H9 (cell line): ENCODE measurements at regions not wholly inside any gene's neighbourhood (a gene's known extent, or its start where the extent isn't known, plus 50 kb on each side); places are given as distances from the start of the nearest gene placed in this dataset.

Experiments used
- DNase-seq: peaks from one replicate; pipeline ENCODE4 v3.0.0-alpha.2; 2017
- H2AFZ ChIP-seq: one replicate; pipeline ENCODE4 v1.6.1; 2013; ENCODE audit warnings: mild to moderate bottlenecking, low read length, control low read depth, moderate library complexity
- H2AK5ac ChIP-seq: 2 replicates; pipeline ENCODE4 v1.6.1; 2013; ENCODE audit warnings: low read length, control low read depth, mixed read lengths; ENCODE audit not compliant: insufficient read length
- H2BK120ac ChIP-seq: one replicate; pipeline ENCODE4 v1.6.1; 2013; ENCODE audit warnings: low read depth, mild to moderate bottlenecking, low read length, control low read depth, inconsistent platforms; ENCODE audit not compliant: poor library complexity, severe bottlenecking
- H2BK12ac ChIP-seq: 2 replicates; pipeline ENCODE4 v1.6.1; 2013; ENCODE audit warnings: low read length, control low read depth, mixed read lengths, low read depth; ENCODE audit not compliant: insufficient read length
- H2BK15ac ChIP-seq: 2 replicates; pipeline ENCODE4 v1.6.1; 2013; ENCODE audit warnings: low read depth, low read length, control low read depth
- H2BK20ac ChIP-seq: one replicate; pipeline ENCODE4 v1.6.1; 2013; ENCODE audit warnings: low read depth, mild to moderate bottlenecking, low read length, control low read depth, inconsistent platforms; ENCODE audit not compliant: poor library complexity, severe bottlenecking
- H2BK5ac ChIP-seq: 2 replicates; pipeline ENCODE4 v1.6.1; 2013; ENCODE audit warnings: low read length, control low read depth, mixed read lengths; ENCODE audit not compliant: insufficient read length
- H3K14ac ChIP-seq: 2 replicates; pipeline ENCODE4 v1.6.1; 2013; ENCODE audit warnings: low read length, control low read depth; ENCODE audit not compliant: insufficient read depth
- H3K18ac ChIP-seq: 2 replicates; pipeline ENCODE4 v1.6.1; 2013; ENCODE audit warnings: low read depth, mild to moderate bottlenecking, mixed read lengths, low read length, control low read depth; ENCODE audit not compliant: insufficient read length
- H3K23ac ChIP-seq: 2 replicates; pipeline ENCODE4 v1.6.1; 2013; ENCODE audit warnings: low read length, control low read depth, mixed read lengths, low read depth; ENCODE audit not compliant: insufficient read length
- H3K23me2 ChIP-seq: 2 replicates; pipeline ENCODE4 v1.6.1; 2013; ENCODE audit warnings: low read depth, mild to moderate bottlenecking, mixed read lengths, low read length, control low read depth; ENCODE audit not compliant: insufficient read length, poor library complexity, severe bottlenecking
- H3K27ac ChIP-seq: 2 replicates; pipeline ENCODE4 v1.5.1; 2013; ENCODE audit warnings: low read length, control low read depth, mixed read lengths, low read depth; ENCODE audit not compliant: insufficient read length
- H3K27me3 ChIP-seq: 2 replicates; pipeline ENCODE4 v1.6.1; 2013; ENCODE audit warnings: low read length, control low read depth, inconsistent platforms; ENCODE audit not compliant: insufficient read depth
- H3K4ac ChIP-seq: 2 replicates; pipeline ENCODE4 v1.6.1; 2013; ENCODE audit warnings: low read depth, mild to moderate bottlenecking, control low read depth, inconsistent platforms, low read length, moderate library complexity
- H3K4me1 ChIP-seq: 2 replicates; pipeline ENCODE4 v1.6.1; 2013; ENCODE audit warnings: low read length, control low read depth, inconsistent platforms; ENCODE audit not compliant: insufficient read depth
- H3K4me2 ChIP-seq: 2 replicates; pipeline ENCODE4 v1.6.1; 2013; ENCODE audit warnings: low read length, control low read depth, mixed read lengths; ENCODE audit not compliant: insufficient read length, insufficient read depth
- H3K56ac ChIP-seq: 2 replicates; pipeline ENCODE4 v1.6.1; 2013; ENCODE audit warnings: low read depth, mild to moderate bottlenecking, mixed read lengths, low read length, control low read depth; ENCODE audit not compliant: insufficient read length
- H3K79me1 ChIP-seq: 2 replicates; pipeline ENCODE4 v1.6.1; 2013; ENCODE audit warnings: low read depth, mild to moderate bottlenecking, moderate library complexity, low read length, control low read depth, inconsistent platforms; ENCODE audit not compliant: insufficient read depth, poor library complexity, severe bottlenecking
- H3K79me2 ChIP-seq: 2 replicates; pipeline ENCODE4 v1.6.1; 2013; ENCODE audit warnings: low read length, control low read depth, inconsistent platforms; ENCODE audit not compliant: insufficient read depth
- H3K9ac ChIP-seq: 2 replicates; pipeline ENCODE4 v1.6.1; 2013; ENCODE audit warnings: low read length, control low read depth, mixed read lengths; ENCODE audit not compliant: insufficient read length; ENCODE audit errors: extremely low read depth
- H3K9me3 ChIP-seq: one replicate; pipeline ENCODE4 v1.6.1; 2013; ENCODE audit warnings: low read depth, low read length, inconsistent platforms; ENCODE audit not compliant: control insufficient read depth
- H3T11ph ChIP-seq: one replicate; pipeline ENCODE4 v1.6.1; 2013; ENCODE audit warnings: mild to moderate bottlenecking, low read length, control low read depth, inconsistent platforms
- H4K20me1 ChIP-seq: one replicate; pipeline ENCODE4 v1.6.1; 2013; ENCODE audit not compliant: control insufficient read depth, insufficient read length, insufficient read depth
- H4K5ac ChIP-seq: 2 replicates; pipeline ENCODE4 v1.6.1; 2013; ENCODE audit warnings: low read depth, mild to moderate bottlenecking, mixed read lengths, low read length, control low read depth; ENCODE audit not compliant: insufficient read length
- H4K8ac ChIP-seq: replicated peaks from 2 replicates; pipeline ENCODE4 v1.6.1; 2013; ENCODE audit warnings: low read length, control low read depth, mixed read lengths, low read depth; ENCODE audit not compliant: insufficient read length
- H4K91ac ChIP-seq: 2 replicates; pipeline ENCODE4 v1.6.1; 2013; ENCODE audit warnings: low read depth, mild to moderate bottlenecking, moderate library complexity, mixed read lengths, low read length, control low read depth; ENCODE audit not compliant: insufficient read length
- H3K27ac Mint-ChIP-seq, 3 experiments: 2 replicates in 2 of 3; 3 replicates in 1 of 3; pipeline ENCODE4 v1.8.0; 2020 to 2021; ENCODE audit warnings: mixed read lengths in 3 of 3, mild to moderate bottlenecking in 1 of 3, moderate library complexity in 1 of 3
- H3K27me3 Mint-ChIP-seq: 2 replicates; pipeline ENCODE4 v1.8.0; 2021; ENCODE audit warnings: low read depth, mild to moderate bottlenecking, moderate library complexity, mixed read lengths
- H3K36me3 Mint-ChIP-seq, 3 experiments: 2 replicates in 2 of 3; 3 replicates in 1 of 3; pipeline ENCODE4 v1.8.0; 2020 to 2021; ENCODE audit warnings: low read depth in 3 of 3, mixed read lengths in 3 of 3; ENCODE audit not compliant: insufficient read depth in 1 of 3
- H3K4me1 Mint-ChIP-seq, 2 experiments: 2 replicates each; pipeline ENCODE4 v1.8.0; 2020; ENCODE audit warnings: mixed read lengths in 2 of 2
- H3K4me3 Mint-ChIP-seq, 2 experiments: 2 replicates in 1 of 2; 3 replicates in 1 of 2; pipeline ENCODE4 v1.8.0; 2020 to 2021; ENCODE audit warnings: mild to moderate bottlenecking in 2 of 2, mixed read lengths in 2 of 2, moderate library complexity in 1 of 2
- H3K9me3 Mint-ChIP-seq, 2 experiments: 2 replicates in 1 of 2; 3 replicates in 1 of 2; pipeline ENCODE4 v1.8.0; 2020; ENCODE audit warnings: mild to moderate bottlenecking in 2 of 2, mixed read lengths in 2 of 2, moderate library complexity in 1 of 2
- WGBS: extraction: QIAGEN DNeasy Blood & Tissue Kit; methylation state at CpG from one replicate; pipeline ENCODE4 v1.1.7; 2013; ENCODE audit warnings: missing lambda C conversion rate, low lambda C conversion rate, mixed read lengths; ENCODE audit not compliant: insufficient read length; ENCODE audit errors: extremely low coverage; 5-methylcytosine and 5-hydroxymethylcytosine counted together
- TF ChIP-seq, protein P1 (sequence below): fragments of 200-600 bp; sonication (generic); conservative IDR thresholded peaks from 3 replicates; pipeline ENCODE4 v1.8.0; 2021; ENCODE audit warnings: antibody characterized with exemption, mild to moderate bottlenecking

DNA sequence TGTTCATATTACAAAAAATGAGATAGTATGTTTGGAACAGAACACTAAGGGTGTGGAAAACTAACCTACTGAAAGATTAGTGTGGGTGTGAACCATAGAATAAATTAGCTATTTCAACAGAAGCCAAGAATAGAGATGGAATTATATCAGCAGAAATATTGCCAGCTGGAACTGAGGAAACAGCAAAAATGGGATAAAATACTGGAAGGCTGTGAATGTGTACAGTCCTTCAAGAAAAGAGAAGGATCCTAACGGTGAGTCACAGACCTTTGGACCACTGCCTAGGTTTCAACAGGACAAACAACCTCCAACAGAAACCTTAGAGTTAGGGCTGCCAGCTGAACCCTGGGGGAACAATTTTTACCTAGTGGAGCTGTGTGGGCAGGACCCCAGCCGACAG, 395.0 kb downstream of the ZWINT start:
- no peak overlapping the region for H2BK5ac ChIP-seq
- H4K5ac ChIP-seq, result no peak overlapping the region
- H2AK5ac ChIP-seq, result no peak overlapping the region
- no peaks in the 10 kb centered on the region for H3K27me3 ChIP-seq
- no peak overlapping the region for H3K14ac ChIP-seq
- DNase-seq, result no peak
- no peak overlapping the region for H2BK12ac ChIP-seq
- no peak overlapping the region for H3K4me3 Mint-ChIP-seq
- no peak overlapping the region for H3K9ac ChIP-seq
- no peaks in the 10 kb centered on the region for H3K23me2 ChIP-seq
- no peak overlapping the region for H3K56ac ChIP-seq
- no peak overlapping the region for H4K8ac ChIP-seq
- no peak overlapping the region for H4K91ac ChIP-seq
- no peak overlapping the region for H3K4ac ChIP-seq
- no peaks in the 10 kb centered on the region for H3K4me1 ChIP-seq
- H2BK15ac ChIP-seq, result no peak overlapping the region
- H3K4me2 ChIP-seq, result no peak overlapping the region
- no peak overlapping the region for H2AFZ ChIP-seq
- H3K79me1 ChIP-seq, result no peaks in the 10 kb centered on the region
- H3K4me1 Mint-ChIP-seq, result peaks cover 2 to 4% of the 10 kb centered on the region in 2 experiments; a peak in 3 of 4 replicates
- H3K27ac ChIP-seq, result no peak overlapping the region
- no peak overlapping the region for H3T11ph ChIP-seq
- H3K27me3 Mint-ChIP-seq, result no peaks in the 10 kb centered on the region
- TF ChIP-seq, protein P1, sequence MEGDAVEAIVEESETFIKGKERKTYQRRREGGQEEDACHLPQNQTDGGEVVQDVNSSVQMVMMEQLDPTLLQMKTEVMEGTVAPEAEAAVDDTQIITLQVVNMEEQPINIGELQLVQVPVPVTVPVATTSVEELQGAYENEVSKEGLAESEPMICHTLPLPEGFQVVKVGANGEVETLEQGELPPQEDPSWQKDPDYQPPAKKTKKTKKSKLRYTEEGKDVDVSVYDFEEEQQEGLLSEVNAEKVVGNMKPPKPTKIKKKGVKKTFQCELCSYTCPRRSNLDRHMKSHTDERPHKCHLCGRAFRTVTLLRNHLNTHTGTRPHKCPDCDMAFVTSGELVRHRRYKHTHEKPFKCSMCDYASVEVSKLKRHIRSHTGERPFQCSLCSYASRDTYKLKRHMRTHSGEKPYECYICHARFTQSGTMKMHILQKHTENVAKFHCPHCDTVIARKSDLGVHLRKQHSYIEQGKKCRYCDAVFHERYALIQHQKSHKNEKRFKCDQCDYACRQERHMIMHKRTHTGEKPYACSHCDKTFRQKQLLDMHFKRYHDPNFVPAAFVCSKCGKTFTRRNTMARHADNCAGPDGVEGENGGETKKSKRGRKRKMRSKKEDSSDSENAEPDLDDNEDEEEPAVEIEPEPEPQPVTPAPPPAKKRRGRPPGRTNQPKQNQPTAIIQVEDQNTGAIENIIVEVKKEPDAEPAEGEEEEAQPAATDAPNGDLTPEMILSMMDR, result no peak
- WGBS, result no CpG with 5 or more reads among the region's 2 CpGs
- peaks cover 3 to 6% of the 10 kb centered on the region in 2 experiments; a peak in 4 of 5 replicates for H3K9me3 Mint-ChIP-seq
- H3K79me2 ChIP-seq, result no peaks in the 10 kb centered on the region
- H2BK120ac ChIP-seq, result no peak overlapping the region
- H3K18ac ChIP-seq, result no peak overlapping the region
- no peak overlapping the region for H2BK20ac ChIP-seq
- no peak overlapping the region for H3K23ac ChIP-seq
- no peaks in the 10 kb centered on the region for H3K9me3 ChIP-seq
- 0 out of 7 replicates have a peak, but pooled peaks cover 0 to 3% (median 0%) of the 10 kb centered on the region in 3 experiments for H3K36me3 Mint-ChIP-seq
- no peak overlapping the region for H3K27ac Mint-ChIP-seq
- no peaks in the 10 kb centered on the region for H4K20me1 ChIP-seq
